ENCODE measurements at regions not wholly inside any gene's neighbourhood (a gene's known extent, or its start where the extent isn't known, plus 50 kb on each side); places are given as distances from the start of the nearest gene placed in this dataset.

DNA sequence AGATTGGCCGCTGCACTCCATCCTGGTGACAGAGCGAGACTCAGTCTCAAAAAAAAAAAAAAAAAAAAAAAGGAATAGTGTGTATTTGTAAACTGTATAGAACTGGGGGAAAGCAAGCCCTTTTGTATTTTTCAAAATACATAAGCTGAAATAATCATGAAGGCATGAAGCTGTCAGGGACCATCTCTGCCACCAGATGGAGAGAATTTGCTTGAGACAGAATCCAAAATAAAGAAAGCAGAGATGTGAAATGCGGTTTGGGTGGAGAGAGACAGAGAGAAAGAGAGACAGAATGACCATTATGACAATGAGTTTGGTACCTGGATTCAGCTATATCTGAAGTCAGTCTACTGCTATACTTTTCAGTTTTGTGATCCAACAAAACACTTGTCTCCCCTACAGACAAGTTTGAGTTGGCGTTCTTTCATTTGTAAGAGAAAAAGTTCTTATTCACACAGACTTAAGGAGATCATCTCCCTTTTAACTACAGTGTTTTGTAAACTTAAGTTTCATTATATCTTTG lies 155.7 kb upstream of the LRIG3 start:
- Histone ChIP-seq H3K27ac (no peak overlapping the region), H3F3A (ENCODE audit: insufficient read depth, low read depth) (no peaks in the 10 kb centered on the region), H3K79me2 (ENCODE audit: low read depth) (no peaks in the 10 kb centered on the region), H3K4me3 (no peak overlapping the region), H3K36me3 (ENCODE audit: low read depth) (no peaks in the 10 kb centered on the region), H3K9me2 (ENCODE audit: insufficient read depth) (peaks cover 6% of the 10 kb centered on the region; the same call in 1 of the 2 replicates), H3K4me1 (replicated peaks; ENCODE audit: insufficient read depth) (no peaks in the 10 kb centered on the region), H3K9me3 (ENCODE audit: insufficient read depth, low read depth) (peaks cover 5% of the 10 kb centered on the region; the same call in 1 of the 2 replicates), H3K27me3 (ENCODE audit: insufficient read depth, low read depth) (no peaks in the 10 kb centered on the region), H3K4me2 (no peak overlapping the region), H4K20me1 (ENCODE audit: insufficient read depth) (no peaks in the 10 kb centered on the region), H2AFZ (no peak overlapping the region; the same call in 1 of the 2 replicates)
- TF ChIP-seq EZH2 (IDR thresholded peaks at IDR 0.05; ENCODE audit: low read depth), result no peak
- TF ChIP-seq, protein P1, sequence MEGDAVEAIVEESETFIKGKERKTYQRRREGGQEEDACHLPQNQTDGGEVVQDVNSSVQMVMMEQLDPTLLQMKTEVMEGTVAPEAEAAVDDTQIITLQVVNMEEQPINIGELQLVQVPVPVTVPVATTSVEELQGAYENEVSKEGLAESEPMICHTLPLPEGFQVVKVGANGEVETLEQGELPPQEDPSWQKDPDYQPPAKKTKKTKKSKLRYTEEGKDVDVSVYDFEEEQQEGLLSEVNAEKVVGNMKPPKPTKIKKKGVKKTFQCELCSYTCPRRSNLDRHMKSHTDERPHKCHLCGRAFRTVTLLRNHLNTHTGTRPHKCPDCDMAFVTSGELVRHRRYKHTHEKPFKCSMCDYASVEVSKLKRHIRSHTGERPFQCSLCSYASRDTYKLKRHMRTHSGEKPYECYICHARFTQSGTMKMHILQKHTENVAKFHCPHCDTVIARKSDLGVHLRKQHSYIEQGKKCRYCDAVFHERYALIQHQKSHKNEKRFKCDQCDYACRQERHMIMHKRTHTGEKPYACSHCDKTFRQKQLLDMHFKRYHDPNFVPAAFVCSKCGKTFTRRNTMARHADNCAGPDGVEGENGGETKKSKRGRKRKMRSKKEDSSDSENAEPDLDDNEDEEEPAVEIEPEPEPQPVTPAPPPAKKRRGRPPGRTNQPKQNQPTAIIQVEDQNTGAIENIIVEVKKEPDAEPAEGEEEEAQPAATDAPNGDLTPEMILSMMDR (conservative IDR thresholded peaks at IDR 0.05), result no peak
- ChIA-PET POLR2A (ENCODE audit: unreplicated experiment) (interaction anchor here (0.6 kb wide), 1 partner anchor 178 kb away, joined by 3 read pairs; no protein-coding TSS in a partner anchor), CTCF (no interaction called here)
- intact Hi-C loops (cut with micrococcal nuclease; ENCODE audit: unreplicated experiment), result no loop called here
- BruUV-seq (replicated peaks), result no TSS peak
- DNase-seq, result no peak

DNA sequence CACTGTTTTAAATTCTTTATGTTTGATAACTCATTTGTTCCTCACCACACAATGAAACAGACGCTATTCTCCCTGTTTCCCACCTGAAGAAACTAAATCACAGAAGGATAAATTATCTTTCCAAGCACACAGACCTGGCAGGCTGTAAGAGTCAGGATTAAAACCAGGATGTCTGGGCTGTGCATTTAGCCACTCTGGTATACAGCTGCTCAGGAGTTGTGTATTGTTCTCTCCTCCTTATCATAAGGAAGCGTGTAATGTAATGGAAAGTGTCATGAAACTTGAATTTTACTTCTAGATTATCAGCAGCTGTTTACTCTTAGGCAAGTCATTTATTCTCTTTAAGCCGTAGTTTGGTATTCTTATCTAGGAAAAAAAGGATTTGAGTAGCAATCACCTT lies 154.8 kb upstream of the LRIG3 start:
- Histone ChIP-seq H3K4me2 (no peak overlapping the region), H3K27me3 (ENCODE audit: insufficient read depth, low read depth) (no peaks in the 10 kb centered on the region), H3F3A (ENCODE audit: insufficient read depth, low read depth) (no peaks in the 10 kb centered on the region), H3K4me1 (replicated peaks; ENCODE audit: insufficient read depth) (no peaks in the 10 kb centered on the region), H3K9me3 (ENCODE audit: insufficient read depth, low read depth) (peaks cover 2% of the 10 kb centered on the region; the same call in 1 of the 2 replicates), H3K27ac (no peak overlapping the region), H3K79me2 (ENCODE audit: low read depth) (no peaks in the 10 kb centered on the region), H3K4me3 (no peak overlapping the region), H3K36me3 (ENCODE audit: low read depth) (no peaks in the 10 kb centered on the region), H3K9me2 (ENCODE audit: insufficient read depth) (peaks cover 6% of the 10 kb centered on the region; the same call in 1 of the 2 replicates), H4K20me1 (ENCODE audit: insufficient read depth) (no peaks in the 10 kb centered on the region), H2AFZ (no peak overlapping the region)
- intact Hi-C loops (cut with micrococcal nuclease; ENCODE audit: unreplicated experiment), result no loop called here
- DNase-seq, result no peak
- TF ChIP-seq, protein P1 (conservative IDR thresholded peaks at IDR 0.05), result no peak
- TF ChIP-seq EZH2 (IDR thresholded peaks at IDR 0.05; ENCODE audit: low read depth), result no peak
- ChIA-PET POLR2A (ENCODE audit: unreplicated experiment) (no interaction called here), CTCF (no interaction called here)
- BruUV-seq (replicated peaks), result no TSS peak

DNA sequence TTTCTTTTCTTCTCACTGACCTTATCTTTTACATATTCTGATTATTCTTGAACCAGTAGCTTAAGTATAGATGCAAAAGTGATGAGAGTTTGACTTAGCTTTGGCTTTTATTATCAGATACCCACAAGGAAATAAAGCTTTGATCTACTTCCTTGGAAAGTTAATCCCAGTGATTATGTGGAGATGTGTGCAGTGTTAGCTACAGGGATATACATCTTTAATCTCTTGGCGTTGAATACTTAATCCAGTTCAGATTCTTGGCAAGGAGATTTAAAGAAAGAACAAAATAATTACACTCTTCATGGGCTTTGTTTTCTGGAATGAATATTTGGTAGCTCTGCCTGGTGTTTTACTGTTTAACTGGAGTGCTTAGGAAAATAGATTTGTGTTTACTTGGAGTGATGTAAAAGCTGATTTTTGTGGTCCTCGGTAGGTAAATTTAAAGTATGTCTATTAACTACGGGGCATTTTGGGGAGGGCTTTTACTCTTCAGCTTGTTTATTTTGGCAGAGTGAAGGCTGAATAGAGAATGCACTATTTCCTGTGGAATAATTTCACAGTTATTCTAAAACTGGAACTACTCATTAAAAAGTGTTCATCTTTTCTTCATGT lies 150.1 kb upstream of the LRIG3 start:
- POLR2A ChIA-PET (ENCODE audit: unreplicated experiment), result no interaction called here
- Histone ChIP-seq H4K20me1 (ENCODE audit: insufficient read depth) (no peaks in the 10 kb centered on the region), H3K36me3 (ENCODE audit: low read depth) (no peaks in the 10 kb centered on the region), H3K27ac (no peak overlapping the region), H3K79me2 (ENCODE audit: low read depth) (no peaks in the 10 kb centered on the region), H3K9me3 (ENCODE audit: insufficient read depth, low read depth) (no peaks in the 10 kb centered on the region), H3F3A (ENCODE audit: insufficient read depth, low read depth) (no peaks in the 10 kb centered on the region), H3K9me2 (ENCODE audit: insufficient read depth) (peaks cover 3% of the 10 kb centered on the region; the same call in 1 of the 2 replicates), H3K4me3 (no peak overlapping the region), H2AFZ (no peak overlapping the region), H3K4me2 (no peak overlapping the region), H3K4me1 (replicated peaks; ENCODE audit: insufficient read depth) (no peaks in the 10 kb centered on the region), H3K27me3 (ENCODE audit: insufficient read depth, low read depth) (no peaks in the 10 kb centered on the region)
- TF ChIP-seq, protein P1 (conservative IDR thresholded peaks at IDR 0.05), result no peak
- TF ChIP-seq EZH2 (IDR thresholded peaks at IDR 0.05; ENCODE audit: low read depth), result no peak
- no peak for DNase-seq
- CTCF ChIA-PET, result no interaction called here
- intact Hi-C loops (cut with micrococcal nuclease; ENCODE audit: unreplicated experiment), result no loop called here
- no TSS peak for BruUV-seq (replicated peaks)
